Left ventricle myocardium inferior (tissue), 1 donor: ENCODE measurements at regions not wholly inside any gene's neighbourhood (a gene's known extent, or its start where the extent isn't known, plus 50 kb on each side); places are given as distances from the start of the nearest gene placed in this dataset.

Experiments used
- DNase-seq: peaks from one replicate; pipeline ENCODE4 v3.0.0-alpha.2; 2020
- H3K27ac ChIP-seq: fragments of 200-600 bp; replicated peaks from 2 replicates; pipeline ENCODE4 v1.8.0; 2021
- H3K27me3 ChIP-seq: fragments of 200-600 bp; 2 replicates; pipeline ENCODE4 v1.8.0; 2021; ENCODE audit warnings: low read depth
- H3K36me3 ChIP-seq: fragments of 200-600 bp; 2 replicates; pipeline ENCODE4 v1.8.0; 2021
- H3K4me1 ChIP-seq: fragments of 200-600 bp; 2 replicates; pipeline ENCODE4 v1.8.0; 2021
- H3K4me3 ChIP-seq: fragments of 200-600 bp; 2 replicates; pipeline ENCODE4 v1.8.0; 2021; ENCODE audit warnings: mild to moderate bottlenecking, moderate library complexity
- H3K9me3 ChIP-seq: fragments of 200-600 bp; replicated peaks from 2 replicates; pipeline ENCODE4 v1.8.0; 2021
- CTCF ChIP-seq: fragments of 200-600 bp; IDR thresholded peaks from 2 replicates; pipeline ENCODE4 v1.8.0; 2021; ENCODE audit warnings: antibody characterized with exemption, mild to moderate bottlenecking, borderline replicate concordance
- intact Hi-C: fragments of 100-400 bp; cut with micrococcal nuclease; formaldehyde crosslinking; loops from one replicate; pipeline ENCODE4 v1.11.0; 2022
- donor health status: DM: no; HTN: yes; CAD: no; lungs with severe emphysema.

- intact Hi-C loops = no loop called here
Observed at GRCh38 chr12:124168016-124168786, 126.7 kb upstream of the RFLNA start.

GRCh38 chr12:124169577-124170284, 125.2 kb upstream of the RFLNA start:
- Histone ChIP-seq H3K36me3 (no peaks in the 10 kb centered on the region), H3K4me1 (no peaks in the 10 kb centered on the region), H3K27ac (no peak overlapping the region), H3K27me3 (peaks cover 8% of the 10 kb centered on the region), H3K4me3 (no peak overlapping the region), H3K9me3 (no peaks in the 10 kb centered on the region)
- intact Hi-C loops = no loop called here
- DNase-seq = no peak
- no peak for TF ChIP-seq CTCF

More at GRCh38 chr12:124168016-124168786, 126.7 kb upstream of the RFLNA start:
- TF ChIP-seq CTCF = no peak
- Histone ChIP-seq H3K4me1 (no peaks in the 10 kb centered on the region), H3K36me3 (no peaks in the 10 kb centered on the region), H3K9me3 (no peaks in the 10 kb centered on the region), H3K27me3 (peaks cover 8% of the 10 kb centered on the region), H3K27ac (no peak overlapping the region), H3K4me3 (no peak overlapping the region)
- no peak for DNase-seq

GRCh38 chr12:124170760-124171159, 124.1 kb upstream of the RFLNA start:
- intact Hi-C loops = no loop called here
- Histone ChIP-seq H3K36me3 (no peaks in the 10 kb centered on the region), H3K27me3 (peaks cover 8% of the 10 kb centered on the region)

GRCh38 chr12:124171231-124171979, 123.5 kb upstream of the RFLNA start:
- no peak for DNase-seq
- no peak for TF ChIP-seq CTCF
- Histone ChIP-seq H3K36me3 (no peaks in the 10 kb centered on the region), H3K27me3 (peaks cover 8% of the 10 kb centered on the region), H3K9me3 (no peaks in the 10 kb centered on the region), H3K27ac (no peak overlapping the region), H3K4me3 (no peak overlapping the region), H3K4me1 (no peaks in the 10 kb centered on the region)
- intact Hi-C loops = no loop called here

More at GRCh38 chr12:124170760-124171159, 124.1 kb upstream of the RFLNA start:
- H3K9me3 ChIP-seq = no peaks in the 10 kb centered on the region
- no peak overlapping the region for H3K4me3 ChIP-seq
- no peak for TF ChIP-seq CTCF
- H3K4me1 ChIP-seq = no peaks in the 10 kb centered on the region
- no peak for DNase-seq
- no peak overlapping the region for H3K27ac ChIP-seq

- TF ChIP-seq CTCF = no peak
- H3K4me1 ChIP-seq = no peaks in the 10 kb centered on the region
- intact Hi-C loops = no loop called here
- no peak for DNase-seq
- no peaks in the 10 kb centered on the region for H3K9me3 ChIP-seq
- H3K27me3 ChIP-seq = peaks cover 8% of the 10 kb centered on the region
- no peak overlapping the region for H3K27ac ChIP-seq
- no peaks in the 10 kb centered on the region for H3K36me3 ChIP-seq
- no peak overlapping the region for H3K4me3 ChIP-seq
Observed at GRCh38 chr12:124172636-124173035, 122.3 kb upstream of the RFLNA start.
